Uterus (tissue), 3 donors: ENCODE measurements at regions not wholly inside any gene's neighbourhood (a gene's known extent, or its start where the extent isn't known, plus 50 kb on each side); places are given as distances from the start of the nearest gene placed in this dataset.

Experiments
- DNase-seq, 2 donors: peaks; one replicate each; pipeline ENCODE4 v3.0.0-alpha.2; 2019 to 2020
- H3K27ac ChIP-seq, 2 donors: fragments of 200-600 bp; sonication (generic); 1 replicate in 1 of 2; 2 replicates in 1 of 2; pipeline ENCODE4 v1.5.1; 2016 to 2018
- H3K27me3 ChIP-seq, 2 donors: fragments of 200-600 bp; sonication (generic); one replicate each; pipeline ENCODE4 v1.5.1; 2018 to 2019; ENCODE audit warnings: control low read depth in 1 of 2
- H3K36me3 ChIP-seq, 2 donors: fragments of 200-600 bp; sonication (generic); one replicate each; pipeline ENCODE4 v1.5.1; 2019; ENCODE audit warnings: control low read depth in 1 of 2
- H3K4me1 ChIP-seq, 2 donors: fragments of 200-600 bp; sonication (generic); one replicate each; pipeline ENCODE4 v1.5.1; 2018 to 2019; ENCODE audit warnings: control low read depth in 1 of 2
- H3K4me3 ChIP-seq, 2 donors: fragments of 200-600 bp; sonication (generic); 1 replicate in 1 of 2; 2 replicates in 1 of 2; pipeline ENCODE4 v1.5.1; 2018 to 2019; ENCODE audit warnings: mild to moderate bottlenecking in 1 of 2
- H3K9me3 ChIP-seq, 2 donors: fragments of 200-600 bp; sonication (generic); one replicate each; pipeline ENCODE4 v1.5.1; 2019; ENCODE audit warnings: control low read depth in 1 of 2
- CTCF ChIP-seq, 4 experiments: fragments of 200-600 bp in 2 of 4; fragments of 450-650 bp in 2 of 4; sonication (generic) in 2 of 4; IDR thresholded peaks; one replicate each; pipeline ENCODE4 v1.5.1; 2016 to 2019; ENCODE audit warnings: antibody characterized with exemption in 4 of 4, mild to moderate bottlenecking in 2 of 4, moderate library complexity in 1 of 4
- POLR2A ChIP-seq, 2 donors: fragments of 450-650 bp; IDR thresholded peaks; one replicate each; pipeline ENCODE4 v1.6.1; 2016; ENCODE audit warnings: antibody characterized with exemption in 2 of 2, mild to moderate bottlenecking in 1 of 2, moderate library complexity in 1 of 2
- intact Hi-C: fragments of 100-400 bp; cut with DNase I; formaldehyde crosslinking; loops from one replicate; pipeline ENCODE4 v1.15.1; 2023; ENCODE audit warnings: low total_unique reads
- donor health status: DM: yes; HTN: yes; CAD: no.

GRCh38 chr3:43874290-43874689, 183.6 kb downstream of the ABHD5 start:
- Histone ChIP-seq H3K27ac (no peak overlapping the region), H3K27me3 (no peaks in the 10 kb centered on the region), H3K9me3 (no peaks in the 10 kb centered on the region), H3K4me1 (no peaks in the 10 kb centered on the region), H3K4me3 (no peak overlapping the region), H3K36me3 (no peaks in the 10 kb centered on the region)
- TF ChIP-seq POLR2A (IDR thresholded peaks at IDR 0.05) (no peak), CTCF (IDR thresholded peaks at IDR 0.05) (no peak)
- DNase-seq = no peak
- intact Hi-C loops = no loop called here

- H3K27ac ChIP-seq = no peak overlapping the region
- TF ChIP-seq POLR2A (IDR thresholded peaks at IDR 0.05) (no peak), CTCF (IDR thresholded peaks at IDR 0.05) (no peak)
- H3K4me1 ChIP-seq = no peaks in the 10 kb centered on the region
- H3K27me3 ChIP-seq = no peaks in the 10 kb centered on the region
- intact Hi-C loops = no loop called here
- no peaks in the 10 kb centered on the region for H3K36me3 ChIP-seq
- no peak for DNase-seq
- H3K9me3 ChIP-seq = no peaks in the 10 kb centered on the region
- H3K4me3 ChIP-seq = no peak overlapping the region
These were observed 184.0 kb downstream of the ABHD5 start for GRCh38 chr3:43874731-43875130.

GRCh38 chr3:43876648-43877047, 185.9 kb downstream of the ABHD5 start:
- Histone ChIP-seq H3K27me3 (no peaks in the 10 kb centered on the region), H3K27ac (no peak overlapping the region), H3K9me3 (no peaks in the 10 kb centered on the region), H3K36me3 (no peaks in the 10 kb centered on the region), H3K4me1 (no peaks in the 10 kb centered on the region), H3K4me3 (no peak overlapping the region)
- TF ChIP-seq CTCF (IDR thresholded peaks at IDR 0.05) = no peak
- TF ChIP-seq POLR2A (IDR thresholded peaks at IDR 0.05) = no peak
- DNase-seq = no peak
- intact Hi-C loops = no loop called here

- Histone ChIP-seq H3K27me3 (no peaks in the 10 kb centered on the region), H3K9me3 (no peaks in the 10 kb centered on the region), H3K4me3 (no peak overlapping the region), H3K27ac (no peak overlapping the region), H3K4me1 (no peaks in the 10 kb centered on the region), H3K36me3 (no peaks in the 10 kb centered on the region)
- intact Hi-C loops = no loop called here
- no peak for DNase-seq
- TF ChIP-seq POLR2A (IDR thresholded peaks at IDR 0.05) (no peak), CTCF (IDR thresholded peaks at IDR 0.05) (no peak)
These were observed 188.4 kb downstream of the ABHD5 start for GRCh38 chr3:43879166-43879565.

GRCh38 chr3:43882976-43883680, 192.4 kb downstream of the ABHD5 start:
- TF ChIP-seq POLR2A (IDR thresholded peaks at IDR 0.05) (no peak), CTCF (IDR thresholded peaks at IDR 0.05) (no peak)
- H3K9me3 ChIP-seq = no peaks in the 10 kb centered on the region
- no peak overlapping the region for H3K27ac ChIP-seq
- H3K4me3 ChIP-seq = no peak overlapping the region
- no peaks in the 10 kb centered on the region for H3K4me1 ChIP-seq
- intact Hi-C loops = no loop called here
- DNase-seq = no peak
- H3K36me3 ChIP-seq = no peaks in the 10 kb centered on the region
- no peaks in the 10 kb centered on the region for H3K27me3 ChIP-seq
